Testis (tissue), 2 donors: ENCODE measurements at regions not wholly inside any gene's neighbourhood (a gene's known extent, or its start where the extent isn't known, plus 50 kb on each side); places are given as distances from the start of the nearest gene placed in this dataset.

Experiments used
- DNase-seq: peaks from one replicate; pipeline ENCODE4 v3.0.0-alpha.2; 2019
- H3K27ac ChIP-seq, 2 donors: fragments of 200-600 bp; sonication (generic); one replicate each; pipeline ENCODE4 v1.5.1; 2019
- H3K27me3 ChIP-seq: fragments of 200-600 bp; sonication (generic); one replicate; pipeline ENCODE4 v1.5.1; 2019
- H3K36me3 ChIP-seq: fragments of 200-600 bp; sonication (generic); one replicate; pipeline ENCODE4 v1.5.1; 2017; ENCODE audit warnings: low read depth; ENCODE audit errors: missing control alignments
- H3K4me1 ChIP-seq: fragments of 200-600 bp; sonication (generic); one replicate; pipeline ENCODE4 v1.5.1; 2019
- H3K4me3 ChIP-seq, 2 donors: fragments of 200-600 bp; sonication (generic); one replicate each; pipeline ENCODE4 v1.5.1; 2017 to 2019
- H3K9me3 ChIP-seq: fragments of 200-600 bp; sonication (generic); one replicate; pipeline ENCODE4 v1.5.1; 2017
- POLR2A ChIP-seq: fragments of 450-650 bp; IDR thresholded peaks from one replicate; pipeline ENCODE4 v1.6.1; 2017; ENCODE audit warnings: antibody characterized with exemption, mild to moderate bottlenecking, moderate library complexity
- WGBS, 2 donors: methylation state at CpG; one replicate each; pipeline ENCODE4 v1.1.5; 2018; 5-methylcytosine and 5-hydroxymethylcytosine counted together
- intact Hi-C: fragments of 100-400 bp; cut with DNase I; formaldehyde crosslinking; loops from one replicate; pipeline ENCODE4 v1.15.1; 2023; ENCODE audit warnings: low total_unique reads
- TF ChIP-seq, protein P1 (sequence below), 3 experiments: fragments of 450-650 bp in 2 of 3; fragments of 200-600 bp in 1 of 3; sonication (generic) in 1 of 3; IDR thresholded peaks; one replicate each; pipeline ENCODE4 v1.5.1; 2016 to 2019; ENCODE audit warnings: antibody characterized with exemption in 3 of 3, mild to moderate bottlenecking in 2 of 3, moderate library complexity in 1 of 3

DNA sequence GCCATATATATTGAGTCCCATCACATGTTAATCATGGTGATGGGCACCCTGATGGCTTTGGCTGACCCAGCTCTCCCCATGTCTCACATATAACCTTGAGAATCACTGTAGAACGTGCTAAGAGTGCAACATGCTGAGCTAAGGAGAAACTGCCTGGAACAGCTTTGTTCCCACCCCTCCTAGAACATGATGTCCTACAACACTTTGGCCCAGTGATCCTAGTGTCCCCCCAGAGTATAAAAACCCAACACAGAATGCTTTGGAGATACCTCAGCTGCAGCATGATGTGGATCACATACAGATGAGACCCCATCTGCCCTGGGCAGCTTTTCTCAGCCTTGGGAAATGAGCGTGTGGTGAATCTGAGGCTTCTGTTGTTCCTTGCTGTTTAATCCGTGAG is 343.5 kb downstream of the NFIB start:
- Histone ChIP-seq H3K9me3 (no peaks in the 10 kb centered on the region), H3K36me3 (no peaks in the 10 kb centered on the region), H3K4me3 (no peak overlapping the region), H3K4me1 (peaks cover 5% of the 10 kb centered on the region), H3K27ac (peak overlapping the region in 1 of 2 donors; percentile 62), H3K27me3 (no peaks in the 10 kb centered on the region)
- intact Hi-C loops = no loop called here
- 42 to 51% methylated on average over 3 of the region's 3 CpGs for WGBS, 2 donors
- peak; percentile 45 for DNase-seq
- TF ChIP-seq POLR2A = no peak
- TF ChIP-seq, protein P1, sequence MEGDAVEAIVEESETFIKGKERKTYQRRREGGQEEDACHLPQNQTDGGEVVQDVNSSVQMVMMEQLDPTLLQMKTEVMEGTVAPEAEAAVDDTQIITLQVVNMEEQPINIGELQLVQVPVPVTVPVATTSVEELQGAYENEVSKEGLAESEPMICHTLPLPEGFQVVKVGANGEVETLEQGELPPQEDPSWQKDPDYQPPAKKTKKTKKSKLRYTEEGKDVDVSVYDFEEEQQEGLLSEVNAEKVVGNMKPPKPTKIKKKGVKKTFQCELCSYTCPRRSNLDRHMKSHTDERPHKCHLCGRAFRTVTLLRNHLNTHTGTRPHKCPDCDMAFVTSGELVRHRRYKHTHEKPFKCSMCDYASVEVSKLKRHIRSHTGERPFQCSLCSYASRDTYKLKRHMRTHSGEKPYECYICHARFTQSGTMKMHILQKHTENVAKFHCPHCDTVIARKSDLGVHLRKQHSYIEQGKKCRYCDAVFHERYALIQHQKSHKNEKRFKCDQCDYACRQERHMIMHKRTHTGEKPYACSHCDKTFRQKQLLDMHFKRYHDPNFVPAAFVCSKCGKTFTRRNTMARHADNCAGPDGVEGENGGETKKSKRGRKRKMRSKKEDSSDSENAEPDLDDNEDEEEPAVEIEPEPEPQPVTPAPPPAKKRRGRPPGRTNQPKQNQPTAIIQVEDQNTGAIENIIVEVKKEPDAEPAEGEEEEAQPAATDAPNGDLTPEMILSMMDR (IDR thresholded peaks at IDR 0.05) = no peak

DNA sequence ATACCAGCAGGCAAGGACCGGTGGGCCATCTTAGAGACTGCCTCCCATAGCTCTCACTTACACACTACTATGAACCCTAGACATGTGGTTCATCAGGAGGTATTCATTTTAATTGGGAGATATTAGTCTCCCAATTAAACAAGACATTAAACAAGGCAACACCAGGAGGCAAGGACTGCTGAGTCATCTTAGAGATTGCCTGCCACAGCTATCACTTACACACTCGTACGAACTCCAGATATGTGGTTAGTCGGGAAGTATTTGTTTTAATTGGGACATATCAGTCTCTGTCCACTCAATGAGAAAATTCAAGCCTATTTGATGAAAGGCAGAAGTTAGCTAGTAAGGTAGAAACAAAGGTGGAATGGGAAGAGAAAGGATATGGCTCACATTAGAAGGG is 343.9 kb downstream of the NFIB start:
- Histone ChIP-seq H3K36me3 (no peaks in the 10 kb centered on the region), H3K9me3 (no peaks in the 10 kb centered on the region), H3K4me1 (peaks cover 5% of the 10 kb centered on the region), H3K4me3 (no peak overlapping the region), H3K27ac (peak overlapping the region in 1 of 2 donors; percentile 62), H3K27me3 (no peaks in the 10 kb centered on the region)
- 67 to 72% methylated on average over 4 of the region's 4 CpGs for WGBS, 2 donors
- intact Hi-C loops = no loop called here
- no peak for DNase-seq
- no peak for TF ChIP-seq POLR2A
- TF ChIP-seq, protein P1 (IDR thresholded peaks at IDR 0.05) = no peak

DNA sequence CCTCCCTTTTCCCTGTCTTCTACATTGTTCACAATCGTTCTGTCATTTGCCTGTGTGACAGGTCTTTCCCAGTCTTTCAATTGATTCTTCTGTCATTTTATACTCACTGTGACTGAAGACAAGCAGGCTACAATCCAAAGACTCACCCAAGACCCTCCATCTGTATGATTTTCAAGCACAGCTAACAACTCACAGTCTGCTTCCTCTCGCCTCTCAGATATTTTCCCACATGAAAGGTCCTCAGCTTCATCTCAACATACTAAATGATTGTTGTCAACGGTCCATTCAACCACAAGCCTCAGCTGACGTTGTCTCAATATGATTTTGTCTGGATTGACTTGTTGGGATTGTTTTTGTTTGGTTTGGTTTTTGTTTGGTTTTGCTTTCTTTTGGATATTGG is 346.5 kb downstream of the NFIB start:
- Histone ChIP-seq H3K4me3 (no peak overlapping the region), H3K27ac (no peak overlapping the region), H3K9me3 (no peaks in the 10 kb centered on the region), H3K4me1 (peaks cover 5% of the 10 kb centered on the region), H3K36me3 (no peaks in the 10 kb centered on the region), H3K27me3 (no peaks in the 10 kb centered on the region)
- WGBS, 2 donors = 73 to 84% methylated on average over 4 of the region's 4 CpGs
- TF ChIP-seq, protein P1 (IDR thresholded peaks at IDR 0.05) = no peak
- TF ChIP-seq POLR2A = no peak
- intact Hi-C loops = no loop called here
- DNase-seq = no peak

DNA sequence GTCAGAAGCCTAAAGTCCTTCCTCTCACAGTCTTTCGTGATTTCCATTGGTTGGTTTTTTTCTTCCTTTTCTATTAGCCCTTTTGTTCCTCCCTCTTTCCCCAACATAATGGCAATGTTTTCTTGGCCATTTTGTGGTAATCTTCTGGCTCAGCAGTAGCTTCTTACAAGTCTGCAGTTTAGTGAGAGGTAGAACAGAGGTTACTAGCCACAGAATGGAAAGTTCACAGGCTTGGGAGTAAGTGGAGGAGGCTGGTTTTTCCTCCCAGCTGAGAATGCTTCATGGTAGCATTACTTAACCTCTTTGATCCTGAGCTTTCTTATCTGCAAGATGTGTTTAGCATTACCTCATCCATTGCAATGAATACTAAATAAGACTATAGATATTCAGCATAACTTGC is 346.9 kb downstream of the NFIB start:
- intact Hi-C loops = no loop called here
- Histone ChIP-seq H3K27me3 (no peaks in the 10 kb centered on the region), H3K9me3 (no peaks in the 10 kb centered on the region), H3K4me3 (no peak overlapping the region), H3K36me3 (no peaks in the 10 kb centered on the region), H3K27ac (no peak overlapping the region), H3K4me1 (peaks cover 3% of the 10 kb centered on the region)
- TF ChIP-seq POLR2A = no peak
- TF ChIP-seq, protein P1 (IDR thresholded peaks at IDR 0.05) = no peak
- WGBS, 2 donors = 94 to 100% methylated on average over 1 of the region's 1 CpG
- no peak for DNase-seq

DNA sequence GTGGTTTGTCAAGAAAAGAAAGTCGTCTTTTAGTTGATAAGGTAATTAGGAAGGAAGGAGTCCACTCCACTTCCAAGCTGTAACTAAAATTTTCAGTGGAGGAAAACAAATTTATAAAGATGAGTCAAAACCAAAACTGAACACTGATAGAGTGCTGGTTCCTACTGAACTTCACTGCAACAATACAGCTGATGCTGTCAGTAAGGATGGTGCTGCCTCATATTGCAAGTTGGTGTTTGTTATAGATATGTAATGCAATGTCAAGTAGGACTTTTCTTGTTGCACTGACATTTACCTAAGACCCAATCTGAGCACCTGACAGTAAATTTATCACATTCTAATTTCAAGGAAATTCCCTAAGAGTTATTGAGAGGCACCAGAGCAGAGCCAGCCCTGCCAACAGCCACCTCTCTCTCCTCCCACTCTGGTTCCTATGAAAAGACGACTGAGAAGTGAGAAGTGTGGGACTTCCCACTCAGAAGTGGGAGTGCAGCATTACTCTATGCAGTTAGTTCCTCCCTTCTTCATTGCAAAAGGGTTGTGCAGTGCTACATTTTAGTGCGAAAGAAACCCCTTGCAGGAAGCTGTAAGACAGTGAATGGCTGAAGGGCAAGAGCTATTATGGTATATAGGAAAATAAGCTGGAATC is 350.8 kb downstream of the NFIB start:
- H3K4me1 ChIP-seq = peaks cover 3% of the 10 kb centered on the region
- H3K27me3 ChIP-seq = no peaks in the 10 kb centered on the region
- no peak overlapping the region for H3K27ac ChIP-seq
- H3K36me3 ChIP-seq = no peaks in the 10 kb centered on the region
- 56 to 58% methylated on average over 3 of the region's 3 CpGs for WGBS, 2 donors
- no peak overlapping the region for H3K4me3 ChIP-seq
- DNase-seq = no peak
- no peak for TF ChIP-seq POLR2A
- TF ChIP-seq, protein P1 (IDR thresholded peaks at IDR 0.05) = no peak
- intact Hi-C loops = no loop called here
- H3K9me3 ChIP-seq = no peaks in the 10 kb centered on the region
